ENCODE measurements at regions not wholly inside any gene's neighbourhood (a gene's known extent, or its start where the extent isn't known, plus 50 kb on each side); places are given as distances from the start of the nearest gene placed in this dataset.

GRCh38 chr3:116958291-116958690 lies 248.7 kb downstream of the TUSC7 start:
- Mint-ChIP-seq H3K9me3 (ENCODE audit: low read depth, unreplicated experiment) (no peaks in the 10 kb centered on the region), H3K36me3 (ENCODE audit: insufficient read depth, unreplicated experiment) (no peaks in the 10 kb centered on the region), H3K4me3 (ENCODE audit: low read depth, unreplicated experiment) (no peak overlapping the region), H3K4me1 (ENCODE audit: low read depth, unreplicated experiment) (peaks cover 8% of the 10 kb centered on the region), H3K27me3 (ENCODE audit: unreplicated experiment) (no peaks in the 10 kb centered on the region), H3K27ac (ENCODE audit: unreplicated experiment) (no peak overlapping the region)
- intact Hi-C loops (cut with micrococcal nuclease; ENCODE audit: unreplicated experiment) = no loop called here
- DNase-seq = no peak
- TF ChIP-seq CTCF (IDR thresholded peaks at IDR 0.05; ENCODE audit: unreplicated experiment) = no peak
- BruUV-seq (replicated peaks) = no TSS peak
- CTCF ChIA-PET = no interaction called here

GRCh38 chr3:116961106-116961505 lies 251.5 kb downstream of the TUSC7 start:
- intact Hi-C loops (cut with micrococcal nuclease; ENCODE audit: unreplicated experiment) = no loop called here
- no TSS peak for BruUV-seq (replicated peaks)
- Mint-ChIP-seq H3K9me3 (ENCODE audit: low read depth, unreplicated experiment) (no peaks in the 10 kb centered on the region), H3K4me1 (ENCODE audit: low read depth, unreplicated experiment) (peaks cover 8% of the 10 kb centered on the region), H3K4me3 (ENCODE audit: low read depth, unreplicated experiment) (no peak overlapping the region), H3K27ac (ENCODE audit: unreplicated experiment) (no peak overlapping the region), H3K36me3 (ENCODE audit: insufficient read depth, unreplicated experiment) (no peaks in the 10 kb centered on the region), H3K27me3 (ENCODE audit: unreplicated experiment) (no peaks in the 10 kb centered on the region)
- CTCF ChIA-PET = no interaction called here
- no peak for DNase-seq
- no peak for TF ChIP-seq CTCF (IDR thresholded peaks at IDR 0.05; ENCODE audit: unreplicated experiment)

- CTCF ChIA-PET = no interaction called here
- no peak for DNase-seq
- Mint-ChIP-seq H3K27ac (ENCODE audit: unreplicated experiment) (no peak overlapping the region), H3K36me3 (ENCODE audit: insufficient read depth, unreplicated experiment) (no peaks in the 10 kb centered on the region), H3K4me1 (ENCODE audit: low read depth, unreplicated experiment) (peaks cover 8% of the 10 kb centered on the region), H3K27me3 (ENCODE audit: unreplicated experiment) (no peaks in the 10 kb centered on the region), H3K4me3 (ENCODE audit: low read depth, unreplicated experiment) (no peak overlapping the region), H3K9me3 (ENCODE audit: low read depth, unreplicated experiment) (no peaks in the 10 kb centered on the region)
- TF ChIP-seq CTCF (IDR thresholded peaks at IDR 0.05; ENCODE audit: unreplicated experiment) = no peak
- intact Hi-C loops (cut with micrococcal nuclease; ENCODE audit: unreplicated experiment) = no loop called here
- no TSS peak for BruUV-seq (replicated peaks)
Measured at GRCh38 chr3:116963802-116964201, 254.2 kb downstream of the TUSC7 start.

GRCh38 chr3:116966649-116967048 lies 257.1 kb downstream of the TUSC7 start:
- H3K27me3 Mint-ChIP-seq (ENCODE audit: unreplicated experiment) = no peaks in the 10 kb centered on the region
- H3K4me3 Mint-ChIP-seq (ENCODE audit: low read depth, unreplicated experiment) = no peak overlapping the region
- no TSS peak for BruUV-seq (replicated peaks)

More at GRCh38 chr3:116966649-116967048, 257.1 kb downstream of the TUSC7 start:
- intact Hi-C loops (cut with micrococcal nuclease; ENCODE audit: unreplicated experiment) = no loop called here
- H3K36me3 Mint-ChIP-seq (ENCODE audit: insufficient read depth, unreplicated experiment) = no peaks in the 10 kb centered on the region
- CTCF ChIA-PET = no interaction called here
- DNase-seq = no peak
- no peaks in the 10 kb centered on the region for H3K9me3 Mint-ChIP-seq (ENCODE audit: low read depth, unreplicated experiment)
- no peak for TF ChIP-seq CTCF (IDR thresholded peaks at IDR 0.05; ENCODE audit: unreplicated experiment)
- no peaks in the 10 kb centered on the region for H3K4me1 Mint-ChIP-seq (ENCODE audit: low read depth, unreplicated experiment)
- H3K27ac Mint-ChIP-seq (ENCODE audit: unreplicated experiment) = no peak overlapping the region
